ENCODE measurements at regions not wholly inside any gene's neighbourhood (a gene's known extent, or its start where the extent isn't known, plus 50 kb on each side); places are given as distances from the start of the nearest gene placed in this dataset.

GRCh38 chr6:165090242-165090641 lies 219.2 kb downstream of the C6orf118 start:
- Histone ChIP-seq H3K79me2 (ENCODE audit: insufficient read depth, low read length) (no peaks in the 10 kb centered on the region), H3K27ac (ENCODE audit: low read depth, low read length) (no peak overlapping the region), H3K27me3 (ENCODE audit: insufficient read depth, low read length) (no peaks in the 10 kb centered on the region), H2AFZ (ENCODE audit: low read depth, low read length) (no peak overlapping the region), H3K4me3 (ENCODE audit: insufficient read depth, low read depth, low read length) (no peak overlapping the region), H3K4me1 (ENCODE audit: insufficient read depth, low read length) (no peaks in the 10 kb centered on the region), H3K36me3 (ENCODE audit: insufficient read depth, low read length) (no peaks in the 10 kb centered on the region), H3K9me3 (ENCODE audit: insufficient read depth, low read depth, low read length) (no peaks in the 10 kb centered on the region), H4K20me1 (ENCODE audit: insufficient read depth, low read length) (no peaks in the 10 kb centered on the region), H3K9ac (ENCODE audit: low read length) (no peak overlapping the region), H3K4me2 (ENCODE audit: low read length) (no peak overlapping the region)
- Mint-ChIP-seq H3K27ac (ENCODE audit: unreplicated experiment) (no peak overlapping the region), H3K36me3 (ENCODE audit: low read depth, unreplicated experiment) (no peaks in the 10 kb centered on the region), H3K4me1 (ENCODE audit: low read depth, unreplicated experiment) (no peaks in the 10 kb centered on the region), H3K27me3 (ENCODE audit: low read depth, unreplicated experiment) (peaks cover 1% of the 10 kb centered on the region), H3K4me3 (ENCODE audit: unreplicated experiment) (no peak overlapping the region), H3K9me3 (ENCODE audit: unreplicated experiment) (peaks cover 2% of the 10 kb centered on the region)
- FAIRE-seq (no peak), DNase-seq (ENCODE audit: low read depth) (no peak)
- TF ChIP-seq EZH2 (IDR thresholded peaks at IDR 0.05; ENCODE audit: insufficient read depth, low read length) (no peak), CTCF (IDR thresholded peaks at IDR 0.05; ENCODE audit: insufficient read depth, low read depth, low read length) (no peak)

- no peak overlapping the region for H3K4me3 ChIP-seq (ENCODE audit: insufficient read depth, low read depth, low read length)
- H3K4me1 Mint-ChIP-seq (ENCODE audit: low read depth, unreplicated experiment) = no peaks in the 10 kb centered on the region
- H3K79me2 ChIP-seq (ENCODE audit: insufficient read depth, low read length) = no peaks in the 10 kb centered on the region
- H3K27ac ChIP-seq (ENCODE audit: low read depth, low read length) = no peak overlapping the region
- TF ChIP-seq EZH2 (IDR thresholded peaks at IDR 0.05; ENCODE audit: insufficient read depth, low read length) (no peak), CTCF (IDR thresholded peaks at IDR 0.05; ENCODE audit: insufficient read depth, low read depth, low read length) (no peak)
- no peaks in the 10 kb centered on the region for H3K27me3 ChIP-seq (ENCODE audit: insufficient read depth, low read length)
- H3K36me3 ChIP-seq (ENCODE audit: insufficient read depth, low read length) = no peaks in the 10 kb centered on the region
- H2AFZ ChIP-seq (ENCODE audit: low read depth, low read length) = no peak overlapping the region
- H3K4me2 ChIP-seq (ENCODE audit: low read length) = no peak overlapping the region
- H3K9ac ChIP-seq (ENCODE audit: low read length) = no peak overlapping the region
- no peak overlapping the region for H3K27ac Mint-ChIP-seq (ENCODE audit: unreplicated experiment)
- FAIRE-seq = no peak
- no peaks in the 10 kb centered on the region for H3K4me1 ChIP-seq (ENCODE audit: insufficient read depth, low read length)
- H3K4me3 Mint-ChIP-seq (ENCODE audit: unreplicated experiment) = no peak overlapping the region
- no peaks in the 10 kb centered on the region for H3K9me3 ChIP-seq (ENCODE audit: insufficient read depth, low read depth, low read length)
- H3K27me3 Mint-ChIP-seq (ENCODE audit: low read depth, unreplicated experiment) = no peaks in the 10 kb centered on the region
- no peaks in the 10 kb centered on the region for H3K9me3 Mint-ChIP-seq (ENCODE audit: unreplicated experiment)
- no peaks in the 10 kb centered on the region for H4K20me1 ChIP-seq (ENCODE audit: insufficient read depth, low read length)
- DNase-seq (ENCODE audit: low read depth) = no peak
- H3K36me3 Mint-ChIP-seq (ENCODE audit: low read depth, unreplicated experiment) = no peaks in the 10 kb centered on the region
Measured at GRCh38 chr6:165086814-165087213, 222.6 kb downstream of the C6orf118 start.

DNA sequence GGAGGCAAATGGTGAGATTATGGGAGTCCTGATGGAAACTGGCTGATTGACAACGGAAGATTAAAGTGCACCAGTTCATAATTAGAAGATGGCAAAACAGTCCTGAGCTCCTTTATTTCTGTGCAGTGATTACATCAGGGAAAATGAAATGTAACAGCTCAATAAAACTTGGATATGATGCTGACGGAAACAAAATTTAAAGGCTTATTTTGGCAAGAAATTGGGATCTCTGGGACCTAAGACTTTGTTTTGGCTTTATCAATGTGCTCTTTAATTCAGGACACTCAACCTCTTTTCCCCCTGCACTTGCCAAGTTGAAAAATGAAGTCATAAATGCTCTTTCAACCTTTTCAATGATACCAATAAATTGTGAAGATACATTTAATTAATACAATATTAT lies 226.8 kb downstream of the C6orf118 start:
- Histone ChIP-seq H3K9ac (ENCODE audit: low read length) (no peak overlapping the region), H3K27me3 (ENCODE audit: insufficient read depth, low read length) (no peaks in the 10 kb centered on the region), H3K4me1 (ENCODE audit: insufficient read depth, low read length) (no peaks in the 10 kb centered on the region), H3K9me3 (ENCODE audit: insufficient read depth, low read depth, low read length) (no peaks in the 10 kb centered on the region), H3K4me2 (ENCODE audit: low read length) (no peak overlapping the region), H2AFZ (ENCODE audit: low read depth, low read length) (no peak overlapping the region), H3K36me3 (ENCODE audit: insufficient read depth, low read length) (no peaks in the 10 kb centered on the region), H4K20me1 (ENCODE audit: insufficient read depth, low read length) (no peaks in the 10 kb centered on the region), H3K27ac (ENCODE audit: low read depth, low read length) (no peak overlapping the region), H3K4me3 (ENCODE audit: insufficient read depth, low read depth, low read length) (no peak overlapping the region), H3K79me2 (ENCODE audit: insufficient read depth, low read length) (no peaks in the 10 kb centered on the region)
- Mint-ChIP-seq H3K27ac (ENCODE audit: unreplicated experiment) (no peak overlapping the region), H3K4me1 (ENCODE audit: low read depth, unreplicated experiment) (no peaks in the 10 kb centered on the region), H3K9me3 (ENCODE audit: unreplicated experiment) (no peaks in the 10 kb centered on the region), H3K27me3 (ENCODE audit: low read depth, unreplicated experiment) (no peaks in the 10 kb centered on the region), H3K4me3 (ENCODE audit: unreplicated experiment) (no peak overlapping the region), H3K36me3 (ENCODE audit: low read depth, unreplicated experiment) (no peaks in the 10 kb centered on the region)
- FAIRE-seq (no peak), DNase-seq (ENCODE audit: low read depth) (no peak)
- no peak for TF ChIP-seq CTCF (IDR thresholded peaks at IDR 0.05; ENCODE audit: insufficient read depth, low read depth, low read length)
- no peak for TF ChIP-seq EZH2 (IDR thresholded peaks at IDR 0.05; ENCODE audit: insufficient read depth, low read length)
